Fibroblast of lung (primary cell): ENCODE measurements at regions not wholly inside any gene's neighbourhood (a gene's known extent, or its start where the extent isn't known, plus 50 kb on each side); places are given as distances from the start of the nearest gene placed in this dataset.

Experiments
- DNase-seq, 2 donors: peaks; one replicate each; pipeline versions ENCODE4 v3.0.0 to v3.0.0-alpha.2; 2010; ENCODE audit warnings: low read depth in 2 of 2
- H2AFZ ChIP-seq: 2 replicates; pipeline ENCODE4 v1.5.1; 2012; ENCODE audit warnings: low read length, control low read depth, inconsistent platforms
- H3K27ac ChIP-seq: 2 replicates; pipeline ENCODE4 v1.5.1; 2011; ENCODE audit warnings: low read length, control low read depth; ENCODE audit not compliant: insufficient read depth
- H3K27me3 ChIP-seq: 2 replicates; pipeline ENCODE4 v1.5.1; 2011; ENCODE audit warnings: mild to moderate bottlenecking, low read length; ENCODE audit not compliant: control insufficient read depth, insufficient read depth
- H3K36me3 ChIP-seq: 2 replicates; pipeline ENCODE4 v1.5.1; 2011; ENCODE audit warnings: low read length; ENCODE audit not compliant: control insufficient read depth, insufficient read depth
- H3K4me1 ChIP-seq: 2 replicates; pipeline ENCODE4 v1.5.1; 2011; ENCODE audit warnings: low read length; ENCODE audit not compliant: control insufficient read depth, insufficient read depth; ENCODE audit errors: extremely low read depth
- H3K4me2 ChIP-seq: 2 replicates; pipeline ENCODE4 v1.5.1; 2011; ENCODE audit warnings: low read length, control low read depth; ENCODE audit not compliant: insufficient read depth; ENCODE audit errors: extremely low read depth
- H3K4me3 ChIP-seq, 4 experiments: fragments of 200-600 bp in 1 of 4; sonication (generic) in 1 of 4; replicated peaks in 1 of 4; 2 replicates each; pipeline ENCODE4 v1.5.1; 2011 to 2016; ENCODE audit warnings: low read length in 4 of 4, low read depth in 3 of 4, mild to moderate bottlenecking in 3 of 4, control low read depth in 2 of 4, inconsistent platforms in 1 of 4, mixed read lengths in 1 of 4; ENCODE audit not compliant: insufficient read depth in 1 of 4; ENCODE audit errors: control extremely low read depth in 1 of 4
- H3K79me2 ChIP-seq: 2 replicates; pipeline ENCODE4 v1.5.1; 2012; ENCODE audit warnings: mild to moderate bottlenecking, low read length, inconsistent platforms; ENCODE audit not compliant: control insufficient read depth, insufficient read depth
- H3K9ac ChIP-seq: 2 replicates; pipeline ENCODE4 v1.5.1; 2011; ENCODE audit warnings: mild to moderate bottlenecking, low read length, control low read depth; ENCODE audit not compliant: insufficient read depth
- H3K9me3 ChIP-seq: 2 replicates; pipeline ENCODE4 v1.5.1; 2012; ENCODE audit warnings: low read depth, low read length; ENCODE audit not compliant: control insufficient read depth, insufficient read depth
- H4K20me1 ChIP-seq: 2 replicates; pipeline ENCODE4 v1.5.1; 2011; ENCODE audit warnings: low read length; ENCODE audit not compliant: control insufficient read depth, insufficient read depth; ENCODE audit errors: extremely low read depth
- CTCF ChIP-seq, 2 donors: IDR thresholded peaks in 1 of 2; conservative IDR thresholded peaks in 1 of 2; 1 replicate in 1 of 2; 2 replicates in 1 of 2; pipeline ENCODE4 v1.5.1; 2011 to 2012; ENCODE audit warnings: low read length in 2 of 2, control low read depth in 1 of 2, inconsistent platforms in 1 of 2, low read depth in 1 of 2, mild to moderate bottlenecking in 1 of 2
- EZH2 ChIP-seq: IDR thresholded peaks from 2 replicates; pipeline ENCODE4 v1.5.1; 2012; ENCODE audit warnings: low read length, control low read depth, mild to moderate bottlenecking; ENCODE audit errors: missing control alignments

GRCh38 chr2:7967707-7968405, 714.0 kb upstream of the ID2 start:
- TF ChIP-seq CTCF (conservative IDR thresholded peaks at IDR 0.05 in 1 of 2, IDR thresholded peaks at IDR 0.05 in 1 of 2; ENCODE audit: low read depth in 1 of 2, low read length in 2 of 2) (no peak), EZH2 (no peak)
- H3K9ac ChIP-seq, result no peak overlapping the region
- no peaks in the 10 kb centered on the region for H4K20me1 ChIP-seq
- H3K9me3 ChIP-seq, result no peaks in the 10 kb centered on the region
- H3K27me3 ChIP-seq, result no peaks in the 10 kb centered on the region
- H3K79me2 ChIP-seq, result no peaks in the 10 kb centered on the region
- H3K36me3 ChIP-seq, result no peaks in the 10 kb centered on the region
- H2AFZ ChIP-seq, result no peak overlapping the region
- DNase-seq, result peak in 1 of 2 donors; percentile 6
- H3K4me2 ChIP-seq, result no peak overlapping the region
- H3K4me1 ChIP-seq, result no peaks in the 10 kb centered on the region
- no peak overlapping the region for H3K27ac ChIP-seq
- H3K4me3 ChIP-seq, result no peak overlapping the region

- Histone ChIP-seq H3K4me1 (no peaks in the 10 kb centered on the region), H4K20me1 (no peaks in the 10 kb centered on the region), H3K9me3 (no peaks in the 10 kb centered on the region), H3K36me3 (no peaks in the 10 kb centered on the region), H3K79me2 (no peaks in the 10 kb centered on the region), H2AFZ (no peak overlapping the region), H3K4me3 (no peak overlapping the region), H3K27ac (no peak overlapping the region), H3K27me3 (no peaks in the 10 kb centered on the region), H3K9ac (no peak overlapping the region), H3K4me2 (no peak overlapping the region)
- no peak for DNase-seq
- no peak for TF ChIP-seq EZH2
- TF ChIP-seq CTCF (conservative IDR thresholded peaks at IDR 0.05 in 1 of 2, IDR thresholded peaks at IDR 0.05 in 1 of 2; ENCODE audit: low read depth in 1 of 2, low read length in 2 of 2), result no peak
These were observed 711.9 kb upstream of the ID2 start for GRCh38 chr2:7969756-7970515.

- TF ChIP-seq EZH2 (no peak), CTCF (conservative IDR thresholded peaks at IDR 0.05 in 1 of 2, IDR thresholded peaks at IDR 0.05 in 1 of 2; ENCODE audit: low read depth in 1 of 2, low read length in 2 of 2) (no peak)
These were observed 710.6 kb upstream of the ID2 start for GRCh38 chr2:7971248-7971647.

More at GRCh38 chr2:7971248-7971647, 710.6 kb upstream of the ID2 start:
- no peak overlapping the region for H3K4me2 ChIP-seq
- H3K9ac ChIP-seq, result no peak overlapping the region
- no peaks in the 10 kb centered on the region for H3K79me2 ChIP-seq
- H3K9me3 ChIP-seq, result no peaks in the 10 kb centered on the region
- DNase-seq, result no peak
- no peaks in the 10 kb centered on the region for H3K4me1 ChIP-seq
- H3K4me3 ChIP-seq, result no peak overlapping the region
- no peaks in the 10 kb centered on the region for H3K36me3 ChIP-seq
- H3K27ac ChIP-seq, result no peak overlapping the region
- H3K27me3 ChIP-seq, result no peaks in the 10 kb centered on the region
- no peaks in the 10 kb centered on the region for H4K20me1 ChIP-seq
- no peak overlapping the region for H2AFZ ChIP-seq
